MM.1S (cell line): ENCODE measurements at regions not wholly inside any gene's neighbourhood (a gene's known extent, or its start where the extent isn't known, plus 50 kb on each side); places are given as distances from the start of the nearest gene placed in this dataset.

Source experiments
- EZH2 ChIP-seq: fragments of 300-600 bp; sonication (generic); optimal IDR thresholded peaks from 2 replicates; pipeline ENCODE3; 2017; ENCODE audit warnings: low read depth, mild to moderate bottlenecking, antibody characterized with exemption, low read length, mixed read lengths
- EZH2phosphoT487 ChIP-seq: fragments of 300-600 bp; sonication (generic); IDR thresholded peaks from 2 replicates; pipeline ENCODE4 v1.6.1; 2018; ENCODE audit warnings: antibody characterized with exemption, low read length
- TF ChIP-seq, protein P1 (sequence below): fragments of 300-600 bp; sonication (generic); IDR thresholded peaks from 2 replicates; pipeline ENCODE4 v1.5.1; 2016; ENCODE audit warnings: antibody characterized with exemption, low read length, mixed read lengths

DNA sequence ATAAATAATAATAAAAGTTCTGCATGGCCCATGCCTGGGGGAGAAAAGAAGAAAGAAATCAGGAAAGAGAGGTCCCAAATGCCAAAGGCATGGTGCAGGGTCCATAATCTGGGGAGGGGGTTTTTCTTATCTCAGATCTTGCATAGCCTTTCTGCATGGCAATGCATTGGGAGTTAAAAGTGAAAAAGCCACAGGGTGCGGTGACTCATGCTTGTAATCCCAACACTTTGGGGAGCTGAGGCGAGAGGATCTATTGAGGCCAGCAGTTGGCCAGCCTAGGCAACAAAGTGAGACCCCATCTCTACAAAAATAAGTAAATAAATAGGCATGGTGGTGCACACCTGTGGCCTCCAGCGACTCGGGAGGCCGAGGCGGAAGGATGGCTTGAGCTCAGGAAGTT lies 76.8 kb upstream of the GATA2 start:
- TF ChIP-seq, protein P1, sequence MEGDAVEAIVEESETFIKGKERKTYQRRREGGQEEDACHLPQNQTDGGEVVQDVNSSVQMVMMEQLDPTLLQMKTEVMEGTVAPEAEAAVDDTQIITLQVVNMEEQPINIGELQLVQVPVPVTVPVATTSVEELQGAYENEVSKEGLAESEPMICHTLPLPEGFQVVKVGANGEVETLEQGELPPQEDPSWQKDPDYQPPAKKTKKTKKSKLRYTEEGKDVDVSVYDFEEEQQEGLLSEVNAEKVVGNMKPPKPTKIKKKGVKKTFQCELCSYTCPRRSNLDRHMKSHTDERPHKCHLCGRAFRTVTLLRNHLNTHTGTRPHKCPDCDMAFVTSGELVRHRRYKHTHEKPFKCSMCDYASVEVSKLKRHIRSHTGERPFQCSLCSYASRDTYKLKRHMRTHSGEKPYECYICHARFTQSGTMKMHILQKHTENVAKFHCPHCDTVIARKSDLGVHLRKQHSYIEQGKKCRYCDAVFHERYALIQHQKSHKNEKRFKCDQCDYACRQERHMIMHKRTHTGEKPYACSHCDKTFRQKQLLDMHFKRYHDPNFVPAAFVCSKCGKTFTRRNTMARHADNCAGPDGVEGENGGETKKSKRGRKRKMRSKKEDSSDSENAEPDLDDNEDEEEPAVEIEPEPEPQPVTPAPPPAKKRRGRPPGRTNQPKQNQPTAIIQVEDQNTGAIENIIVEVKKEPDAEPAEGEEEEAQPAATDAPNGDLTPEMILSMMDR = no peak
- TF ChIP-seq EZH2phosphoT487 (no peak), EZH2 (no peak)
